ENCODE measurements at regions not wholly inside any gene's neighbourhood (a gene's known extent, or its start where the extent isn't known, plus 50 kb on each side); places are given as distances from the start of the nearest gene placed in this dataset.

DNA sequence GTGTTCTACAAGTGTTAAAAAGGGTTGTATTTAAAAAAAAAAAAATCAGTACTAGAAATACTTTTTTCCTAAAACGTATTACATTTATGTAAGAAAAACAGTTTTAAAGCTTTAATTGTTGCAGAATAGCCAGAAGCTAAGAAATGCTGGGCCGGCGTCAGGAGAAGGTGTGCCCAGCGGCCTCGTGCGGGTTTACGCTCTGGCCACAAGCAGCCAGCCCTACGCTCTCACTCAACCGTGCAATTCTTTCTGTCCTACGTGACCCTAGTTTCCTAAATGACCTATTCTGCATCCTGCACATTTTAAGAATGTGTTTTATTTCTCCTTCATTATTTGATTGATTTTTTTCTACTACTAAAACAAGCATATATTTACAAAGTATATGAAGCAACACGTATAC is 279.7 kb upstream of the KLF14 start:
- no peak for DNase-seq (ENCODE audit: low read depth)
- no peak overlapping the region for H3K4me3 ChIP-seq (ENCODE audit: control insufficient read depth, low read depth, low read length)
- TF ChIP-seq, protein P1, sequence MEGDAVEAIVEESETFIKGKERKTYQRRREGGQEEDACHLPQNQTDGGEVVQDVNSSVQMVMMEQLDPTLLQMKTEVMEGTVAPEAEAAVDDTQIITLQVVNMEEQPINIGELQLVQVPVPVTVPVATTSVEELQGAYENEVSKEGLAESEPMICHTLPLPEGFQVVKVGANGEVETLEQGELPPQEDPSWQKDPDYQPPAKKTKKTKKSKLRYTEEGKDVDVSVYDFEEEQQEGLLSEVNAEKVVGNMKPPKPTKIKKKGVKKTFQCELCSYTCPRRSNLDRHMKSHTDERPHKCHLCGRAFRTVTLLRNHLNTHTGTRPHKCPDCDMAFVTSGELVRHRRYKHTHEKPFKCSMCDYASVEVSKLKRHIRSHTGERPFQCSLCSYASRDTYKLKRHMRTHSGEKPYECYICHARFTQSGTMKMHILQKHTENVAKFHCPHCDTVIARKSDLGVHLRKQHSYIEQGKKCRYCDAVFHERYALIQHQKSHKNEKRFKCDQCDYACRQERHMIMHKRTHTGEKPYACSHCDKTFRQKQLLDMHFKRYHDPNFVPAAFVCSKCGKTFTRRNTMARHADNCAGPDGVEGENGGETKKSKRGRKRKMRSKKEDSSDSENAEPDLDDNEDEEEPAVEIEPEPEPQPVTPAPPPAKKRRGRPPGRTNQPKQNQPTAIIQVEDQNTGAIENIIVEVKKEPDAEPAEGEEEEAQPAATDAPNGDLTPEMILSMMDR (conservative IDR thresholded peaks at IDR 0.05; ENCODE audit: control insufficient read depth, insufficient read depth, low read depth, low read length) = no peak

DNA sequence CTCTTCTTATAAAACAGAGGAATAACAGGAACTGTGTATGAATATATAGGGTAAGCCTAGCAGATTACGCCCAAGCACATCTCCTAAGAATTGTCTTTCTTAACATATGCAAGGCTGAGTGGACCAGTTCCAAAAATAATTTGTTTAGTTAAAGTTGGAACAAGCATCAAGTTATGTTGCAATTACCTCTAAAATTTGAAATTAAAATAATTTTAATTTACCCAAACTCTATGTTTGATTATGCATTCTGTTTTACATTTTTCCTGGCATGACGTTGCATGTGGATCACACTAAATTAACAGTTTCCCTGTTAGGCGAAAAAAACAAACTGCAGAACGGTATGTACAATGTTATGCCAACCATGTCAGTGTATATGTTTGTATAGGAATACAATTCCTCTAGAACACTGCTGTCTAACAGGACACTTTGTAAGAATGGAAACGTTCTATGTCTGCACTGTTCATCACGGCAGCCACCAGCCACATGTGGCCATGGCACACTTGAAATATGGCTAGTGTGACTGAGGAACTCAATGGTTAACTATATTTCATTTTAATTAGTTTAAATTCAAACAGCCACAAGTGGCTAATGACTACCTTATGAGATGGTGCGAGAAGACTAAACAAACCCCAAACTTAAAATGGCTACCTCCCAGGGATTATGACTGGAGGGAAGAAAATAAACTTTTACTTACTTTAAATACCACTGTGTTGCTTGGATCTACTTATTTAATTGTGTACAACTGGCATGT is 281.1 kb upstream of the KLF14 start:
- H3K4me3 ChIP-seq (ENCODE audit: control insufficient read depth, low read depth, low read length) = no peak overlapping the region
- TF ChIP-seq, protein P1 (conservative IDR thresholded peaks at IDR 0.05; ENCODE audit: control insufficient read depth, insufficient read depth, low read depth, low read length) = no peak
- no peak for DNase-seq (ENCODE audit: low read depth)

DNA sequence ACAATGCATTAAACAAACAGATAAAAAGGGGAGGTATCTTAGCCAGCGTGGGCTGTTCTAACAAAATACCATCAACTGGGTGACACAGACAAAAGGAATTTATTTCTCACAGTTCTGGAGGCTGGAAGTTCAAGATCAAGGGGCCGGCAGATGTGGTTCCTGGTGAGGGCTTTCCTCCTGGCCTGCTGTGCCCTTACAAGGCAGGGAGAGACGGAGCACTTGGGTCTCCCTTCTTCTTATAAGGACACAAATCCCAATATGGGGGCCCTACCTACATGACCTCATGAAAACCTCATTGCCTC is 281.6 kb upstream of the KLF14 start:
- H3K4me3 ChIP-seq (ENCODE audit: control insufficient read depth, low read depth, low read length) = no peak overlapping the region
- peak; percentile 67 for DNase-seq (ENCODE audit: low read depth)
- TF ChIP-seq, protein P1 (conservative IDR thresholded peaks at IDR 0.05; ENCODE audit: control insufficient read depth, insufficient read depth, low read depth, low read length) = no peak

GRCh38 chr7:131016230-131016629 is 282.2 kb upstream of the KLF14 start:
- TF ChIP-seq, protein P1 (conservative IDR thresholded peaks at IDR 0.05; ENCODE audit: control insufficient read depth, insufficient read depth, low read depth, low read length) = no peak
- no peak for DNase-seq (ENCODE audit: low read depth)
- no peak overlapping the region for H3K4me3 ChIP-seq (ENCODE audit: control insufficient read depth, low read depth, low read length)

- no peak overlapping the region for H3K4me3 ChIP-seq (ENCODE audit: control insufficient read depth, low read depth, low read length)
- no peak for DNase-seq (ENCODE audit: low read depth)
- TF ChIP-seq, protein P1 (conservative IDR thresholded peaks at IDR 0.05; ENCODE audit: control insufficient read depth, insufficient read depth, low read depth, low read length) = no peak
These were observed 285.3 kb upstream of the KLF14 start for GRCh38 chr7:131019351-131019750.

DNA sequence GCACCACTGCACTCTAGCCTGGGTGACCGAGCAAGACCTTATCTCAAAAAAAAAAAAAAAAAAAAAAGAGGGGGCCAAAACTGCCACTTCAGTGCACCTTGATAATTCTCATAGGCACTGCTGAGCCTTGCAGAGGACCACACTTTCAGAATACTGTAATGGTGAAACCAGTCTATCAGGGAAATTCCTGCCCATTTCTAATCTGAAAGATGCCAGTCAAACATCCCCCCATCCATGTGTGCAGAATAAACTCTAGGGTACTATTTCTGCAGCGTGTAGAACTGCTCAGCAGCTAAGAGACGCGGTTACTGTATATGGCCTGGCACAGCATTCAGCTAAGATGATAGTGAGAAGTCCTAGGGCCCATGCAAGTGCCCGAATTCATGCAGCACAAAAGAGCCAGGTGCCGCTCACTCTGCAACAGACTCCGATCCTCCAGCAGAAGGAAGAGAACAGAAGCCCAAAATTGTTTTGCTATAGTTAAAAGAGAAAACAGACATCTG is 286.8 kb upstream of the KLF14 start:
- H3K4me3 ChIP-seq (ENCODE audit: control insufficient read depth, low read depth, low read length) = no peak overlapping the region
- TF ChIP-seq, protein P1 (conservative IDR thresholded peaks at IDR 0.05; ENCODE audit: control insufficient read depth, insufficient read depth, low read depth, low read length) = no peak
- no peak for DNase-seq (ENCODE audit: low read depth)

Measured in fibroblast of mammary gland (primary cell).